ENCODE measurements at regions not wholly inside any gene's neighbourhood (a gene's known extent, or its start where the extent isn't known, plus 50 kb on each side); places are given as distances from the start of the nearest gene placed in this dataset.

DNA sequence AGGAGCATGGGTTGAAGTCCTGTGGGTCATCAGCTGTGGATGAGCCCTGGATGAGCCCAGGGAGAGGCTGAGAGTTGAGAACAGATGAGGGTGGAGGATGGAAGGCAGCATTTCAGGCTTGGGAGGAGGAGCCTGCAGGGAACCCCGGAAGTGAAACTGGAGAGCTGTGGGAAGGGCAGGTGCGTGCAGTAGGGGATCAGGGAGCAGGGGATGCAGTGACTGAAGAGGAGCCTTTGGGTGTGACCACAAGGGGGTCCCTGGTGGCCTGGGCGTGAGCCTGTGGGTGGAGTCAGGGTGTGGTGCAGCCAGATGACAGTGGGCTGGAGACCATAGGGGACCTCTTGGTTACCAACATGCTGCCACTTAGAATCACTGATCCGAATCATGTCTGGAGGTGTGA, 115.5 kb downstream of the PAPOLA start:
- TF ChIP-seq, protein P1, sequence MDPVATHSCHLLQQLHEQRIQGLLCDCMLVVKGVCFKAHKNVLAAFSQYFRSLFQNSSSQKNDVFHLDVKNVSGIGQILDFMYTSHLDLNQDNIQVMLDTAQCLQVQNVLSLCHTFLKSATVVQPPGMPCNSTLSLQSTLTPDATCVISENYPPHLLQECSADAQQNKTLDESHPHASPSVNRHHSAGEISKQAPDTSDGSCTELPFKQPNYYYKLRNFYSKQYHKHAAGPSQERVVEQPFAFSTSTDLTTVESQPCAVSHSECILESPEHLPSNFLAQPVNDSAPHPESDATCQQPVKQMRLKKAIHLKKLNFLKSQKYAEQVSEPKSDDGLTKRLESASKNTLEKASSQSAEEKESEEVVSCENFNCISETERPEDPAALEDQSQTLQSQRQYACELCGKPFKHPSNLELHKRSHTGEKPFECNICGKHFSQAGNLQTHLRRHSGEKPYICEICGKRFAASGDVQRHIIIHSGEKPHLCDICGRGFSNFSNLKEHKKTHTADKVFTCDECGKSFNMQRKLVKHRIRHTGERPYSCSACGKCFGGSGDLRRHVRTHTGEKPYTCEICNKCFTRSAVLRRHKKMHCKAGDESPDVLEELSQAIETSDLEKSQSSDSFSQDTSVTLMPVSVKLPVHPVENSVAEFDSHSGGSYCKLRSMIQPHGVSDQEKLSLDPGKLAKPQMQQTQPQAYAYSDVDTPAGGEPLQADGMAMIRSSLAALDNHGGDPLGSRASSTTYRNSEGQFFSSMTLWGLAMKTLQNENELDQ (CRISPR knock-in tag; IDR thresholded peaks at IDR 0.05; ENCODE audit: borderline replicate concordance), result no peak
- no peak for TF ChIP-seq FOXA1 (IDR thresholded peaks at IDR 0.05; ENCODE audit: borderline replicate concordance)
- no peak for TF ChIP-seq NR4A1 (CRISPR knock-in tag; IDR thresholded peaks at IDR 0.05)
- no peak for TF ChIP-seq NR4A1 (tag; IDR thresholded peaks at IDR 0.05)
- TF ChIP-seq, protein P2, sequence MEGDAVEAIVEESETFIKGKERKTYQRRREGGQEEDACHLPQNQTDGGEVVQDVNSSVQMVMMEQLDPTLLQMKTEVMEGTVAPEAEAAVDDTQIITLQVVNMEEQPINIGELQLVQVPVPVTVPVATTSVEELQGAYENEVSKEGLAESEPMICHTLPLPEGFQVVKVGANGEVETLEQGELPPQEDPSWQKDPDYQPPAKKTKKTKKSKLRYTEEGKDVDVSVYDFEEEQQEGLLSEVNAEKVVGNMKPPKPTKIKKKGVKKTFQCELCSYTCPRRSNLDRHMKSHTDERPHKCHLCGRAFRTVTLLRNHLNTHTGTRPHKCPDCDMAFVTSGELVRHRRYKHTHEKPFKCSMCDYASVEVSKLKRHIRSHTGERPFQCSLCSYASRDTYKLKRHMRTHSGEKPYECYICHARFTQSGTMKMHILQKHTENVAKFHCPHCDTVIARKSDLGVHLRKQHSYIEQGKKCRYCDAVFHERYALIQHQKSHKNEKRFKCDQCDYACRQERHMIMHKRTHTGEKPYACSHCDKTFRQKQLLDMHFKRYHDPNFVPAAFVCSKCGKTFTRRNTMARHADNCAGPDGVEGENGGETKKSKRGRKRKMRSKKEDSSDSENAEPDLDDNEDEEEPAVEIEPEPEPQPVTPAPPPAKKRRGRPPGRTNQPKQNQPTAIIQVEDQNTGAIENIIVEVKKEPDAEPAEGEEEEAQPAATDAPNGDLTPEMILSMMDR (IDR thresholded peaks at IDR 0.05 in 2 of 3, conservative IDR thresholded peaks at IDR 0.05 in 1 of 3; ENCODE audit: insufficient read depth in 2 of 3, low read depth in 1 of 3, low read length in 3 of 3), result no peak
- TF ChIP-seq NFIC (IDR thresholded peaks at IDR 0.05), result no peak

Data from K562 (cell line).